Cardiac fibroblast (primary cell): ENCODE measurements at regions not wholly inside any gene's neighbourhood (a gene's known extent, or its start where the extent isn't known, plus 50 kb on each side); places are given as distances from the start of the nearest gene placed in this dataset.

Source experiments
- DNase-seq, 2 donors: peaks; one replicate each; pipeline versions ENCODE4 v3.0.0 to v3.0.0-alpha.2; 2010; ENCODE audit warnings: low read depth in 2 of 2
- H3K4me3 ChIP-seq, 2 donors: replicated peaks in 1 of 2; 1 replicate in 1 of 2; 2 replicates in 1 of 2; pipeline ENCODE4 v1.5.1; 2011; ENCODE audit warnings: low read depth in 2 of 2, low read length in 2 of 2, mild to moderate bottlenecking in 2 of 2, moderate library complexity in 1 of 2
- TF ChIP-seq, protein P1 (sequence below): IDR thresholded peaks from one replicate; pipeline ENCODE4 v1.5.1; 2011; ENCODE audit warnings: low read depth, mild to moderate bottlenecking, low read length, inconsistent platforms

- H3K4me3 ChIP-seq = no peak overlapping the region
- TF ChIP-seq, protein P1, sequence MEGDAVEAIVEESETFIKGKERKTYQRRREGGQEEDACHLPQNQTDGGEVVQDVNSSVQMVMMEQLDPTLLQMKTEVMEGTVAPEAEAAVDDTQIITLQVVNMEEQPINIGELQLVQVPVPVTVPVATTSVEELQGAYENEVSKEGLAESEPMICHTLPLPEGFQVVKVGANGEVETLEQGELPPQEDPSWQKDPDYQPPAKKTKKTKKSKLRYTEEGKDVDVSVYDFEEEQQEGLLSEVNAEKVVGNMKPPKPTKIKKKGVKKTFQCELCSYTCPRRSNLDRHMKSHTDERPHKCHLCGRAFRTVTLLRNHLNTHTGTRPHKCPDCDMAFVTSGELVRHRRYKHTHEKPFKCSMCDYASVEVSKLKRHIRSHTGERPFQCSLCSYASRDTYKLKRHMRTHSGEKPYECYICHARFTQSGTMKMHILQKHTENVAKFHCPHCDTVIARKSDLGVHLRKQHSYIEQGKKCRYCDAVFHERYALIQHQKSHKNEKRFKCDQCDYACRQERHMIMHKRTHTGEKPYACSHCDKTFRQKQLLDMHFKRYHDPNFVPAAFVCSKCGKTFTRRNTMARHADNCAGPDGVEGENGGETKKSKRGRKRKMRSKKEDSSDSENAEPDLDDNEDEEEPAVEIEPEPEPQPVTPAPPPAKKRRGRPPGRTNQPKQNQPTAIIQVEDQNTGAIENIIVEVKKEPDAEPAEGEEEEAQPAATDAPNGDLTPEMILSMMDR = no peak
- peak; percentile 50 to 68 for DNase-seq
Observed at GRCh38 chr3:30471066-30471465, 135.3 kb upstream of the TGFBR2 start.

DNA sequence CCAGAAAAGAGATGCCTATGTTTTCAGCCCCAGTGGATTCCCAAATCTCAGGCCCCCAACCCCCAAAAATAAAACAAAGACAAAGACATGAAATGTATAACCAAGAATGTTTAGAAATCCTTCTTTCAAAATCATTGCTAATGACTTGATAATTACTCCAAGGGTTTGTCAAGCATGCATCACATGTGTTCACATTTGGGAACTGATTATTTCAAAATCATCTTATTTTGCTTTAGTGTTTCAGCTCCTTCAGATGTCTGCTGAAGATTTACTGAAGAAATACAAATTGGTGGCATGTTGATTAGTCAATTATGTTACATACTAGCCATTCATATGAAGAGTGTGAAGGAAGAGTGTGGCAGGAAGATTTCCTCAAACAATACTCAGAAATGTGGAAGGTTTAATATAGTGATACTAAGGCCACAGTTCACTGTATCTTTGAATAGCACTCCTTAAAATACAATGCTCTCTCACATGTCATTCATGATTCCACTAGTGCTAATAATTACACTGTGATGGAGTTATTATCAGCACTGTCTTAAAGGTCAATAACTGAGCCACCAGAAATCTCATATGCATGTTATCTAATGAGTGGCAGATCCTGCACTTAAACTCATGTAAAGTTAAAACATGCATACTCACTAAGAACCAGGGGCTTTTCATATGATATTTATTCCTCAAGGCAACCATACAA, 134.5 kb upstream of the TGFBR2 start:
- DNase-seq = no peak
- TF ChIP-seq, protein P1 = no peak
- H3K4me3 ChIP-seq = no peak overlapping the region

GRCh38 chr3:30473374-30474051, 132.9 kb upstream of the TGFBR2 start:
- TF ChIP-seq, protein P1 = no peak
- no peak overlapping the region for H3K4me3 ChIP-seq
- peak; percentile 81 to 91 for DNase-seq

GRCh38 chr3:30474371-30474770, 132.0 kb upstream of the TGFBR2 start:
- H3K4me3 ChIP-seq = no peak overlapping the region
- TF ChIP-seq, protein P1 = no peak
- no peak for DNase-seq

- DNase-seq = no peak
- H3K4me3 ChIP-seq = no peak overlapping the region
- TF ChIP-seq, protein P1 = no peak
Observed at GRCh38 chr3:30475038-30475808, 131.2 kb upstream of the TGFBR2 start.

- TF ChIP-seq, protein P1 = no peak
- no peak overlapping the region for H3K4me3 ChIP-seq
- DNase-seq = no peak
Observed at GRCh38 chr3:30475809-30476178, 130.6 kb upstream of the TGFBR2 start.
